ENCODE measurements at regions not wholly inside any gene's neighbourhood (a gene's known extent, or its start where the extent isn't known, plus 50 kb on each side); places are given as distances from the start of the nearest gene placed in this dataset.

DNA sequence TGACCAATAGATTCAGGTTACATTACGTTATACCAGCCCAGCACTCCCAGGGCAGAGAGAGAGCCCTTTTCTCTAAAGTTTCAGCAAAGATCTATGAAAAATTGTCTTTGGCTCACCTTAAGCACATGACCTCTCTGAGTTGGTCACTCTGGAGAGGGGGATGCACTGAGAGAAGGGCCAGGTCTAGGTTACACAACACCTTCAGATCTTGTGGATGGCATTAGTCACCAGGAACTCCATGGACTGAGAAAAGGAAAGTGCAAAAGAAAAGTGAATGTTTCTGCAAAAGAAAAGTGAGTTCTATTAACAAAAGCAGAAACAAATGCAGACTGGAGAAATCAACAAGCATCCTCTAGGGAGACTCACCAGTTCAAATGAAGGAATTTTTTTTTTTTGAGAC, 253.3 kb upstream of the SALL1 start:
- no peak for DNase-seq

DNA sequence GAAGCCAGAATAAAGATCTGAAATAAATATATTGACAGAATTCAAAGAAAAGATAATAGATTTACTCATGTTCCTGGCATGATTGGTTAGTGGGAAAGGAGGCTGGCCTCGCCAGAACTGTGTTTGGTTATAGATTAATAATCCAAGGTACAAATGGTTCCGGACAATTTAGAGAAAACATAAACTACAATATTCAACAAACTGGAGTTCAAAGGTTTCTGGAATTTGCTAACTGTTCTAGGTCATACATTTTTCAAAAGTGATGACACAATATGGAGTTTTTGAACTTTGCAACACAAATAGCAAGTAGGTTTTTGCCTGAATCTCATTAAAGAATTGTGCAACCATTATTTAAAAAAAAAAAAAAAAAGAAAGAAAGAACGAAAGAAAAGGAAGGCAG, 251.7 kb upstream of the SALL1 start:
- DNase-seq: no peak

DNA sequence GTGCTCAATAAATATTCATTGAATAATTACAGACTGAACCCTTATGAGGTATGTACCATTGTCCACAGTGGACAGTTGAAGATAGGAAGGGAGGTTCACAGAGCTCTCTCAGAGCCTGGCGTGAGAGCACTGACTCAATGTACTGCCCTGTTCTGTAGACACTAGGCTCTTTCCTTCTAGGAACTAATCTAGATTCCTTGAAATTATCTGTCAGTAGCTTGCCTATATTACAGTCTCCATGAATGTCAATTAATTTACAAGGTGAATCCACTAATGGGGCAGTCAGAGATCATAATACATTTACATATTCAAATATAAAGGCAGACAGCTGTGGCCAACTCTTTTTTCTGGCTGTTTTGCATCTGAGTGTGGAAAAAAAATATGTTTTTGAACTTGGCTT, 251.2 kb upstream of the SALL1 start:
- no peak for DNase-seq

DNA sequence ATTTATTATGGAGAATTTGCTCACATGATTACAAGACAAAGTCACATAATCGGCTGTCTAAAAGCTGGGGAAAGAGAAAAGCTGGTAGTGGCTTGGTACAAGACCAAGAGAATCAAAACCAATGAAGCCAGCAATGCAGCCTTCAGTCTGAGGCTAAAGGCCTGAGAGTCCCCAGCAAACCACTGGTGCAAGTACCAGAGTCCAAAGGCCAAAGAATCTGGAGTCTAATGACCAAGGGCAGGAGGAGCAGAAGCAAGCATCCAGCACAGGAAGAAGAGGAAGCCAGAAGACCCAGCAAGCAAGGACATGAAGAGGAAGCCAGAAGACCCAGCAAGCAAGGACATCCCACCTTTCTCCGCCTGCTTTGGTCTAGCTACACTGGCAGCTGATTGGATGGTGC, 250.6 kb upstream of the SALL1 start:
- no peak for DNase-seq

DNA sequence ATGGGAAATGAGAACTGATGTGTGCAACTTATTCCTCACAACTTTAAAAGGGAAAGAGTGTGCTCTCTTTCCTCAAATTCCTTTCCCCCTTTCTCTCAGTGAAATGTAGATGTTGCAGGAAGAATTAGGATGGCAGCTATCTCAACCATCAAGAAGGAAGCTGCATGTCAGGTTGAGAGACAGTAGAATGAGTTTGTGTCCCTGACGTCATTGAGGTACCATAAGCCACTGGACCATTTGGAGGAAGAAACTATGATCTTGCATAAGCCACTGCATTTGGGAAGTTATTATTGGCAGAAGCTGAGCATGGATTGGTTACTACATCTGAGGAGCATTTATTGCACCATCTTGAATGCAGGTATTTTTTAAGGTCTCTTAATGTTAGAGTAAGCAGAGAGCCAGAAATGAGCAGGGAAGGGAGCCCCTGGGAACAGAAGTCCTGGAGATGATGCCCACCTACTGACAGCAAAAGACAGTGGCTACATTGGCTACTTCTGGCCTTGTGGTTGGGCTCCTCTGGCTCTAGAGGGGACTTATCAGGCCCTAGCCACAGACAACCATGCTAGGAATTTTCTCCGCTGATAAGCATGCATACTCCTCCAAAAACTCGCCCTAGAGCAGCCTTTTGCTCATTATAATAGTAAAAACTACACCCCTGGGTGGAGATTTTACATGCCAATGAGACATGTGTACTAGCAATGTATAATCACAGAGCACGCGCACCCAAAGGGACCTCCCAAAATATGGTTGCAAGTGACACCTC, 249.0 kb upstream of the SALL1 start:
- DNase-seq: no peak

DNA sequence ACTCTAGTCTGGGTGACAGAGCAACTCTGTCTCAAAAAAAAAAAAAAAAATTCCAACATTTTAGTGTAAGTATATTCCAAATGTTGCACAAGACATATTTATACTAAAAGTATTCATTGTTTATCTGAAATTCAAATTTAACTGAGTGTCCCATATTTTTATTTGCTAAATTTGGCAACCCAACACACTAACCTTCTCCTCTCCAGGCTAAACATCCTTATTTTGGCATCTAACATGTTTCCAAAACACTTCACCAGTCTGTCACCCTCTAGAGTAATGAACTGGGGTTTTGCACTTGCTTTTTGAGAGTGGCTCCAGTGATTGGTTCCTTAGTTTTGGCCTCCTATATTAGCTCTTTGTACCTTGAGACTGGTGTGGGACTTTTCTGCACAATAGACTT, 243.4 kb upstream of the SALL1 start:
- DNase-seq: no peak

DNA sequence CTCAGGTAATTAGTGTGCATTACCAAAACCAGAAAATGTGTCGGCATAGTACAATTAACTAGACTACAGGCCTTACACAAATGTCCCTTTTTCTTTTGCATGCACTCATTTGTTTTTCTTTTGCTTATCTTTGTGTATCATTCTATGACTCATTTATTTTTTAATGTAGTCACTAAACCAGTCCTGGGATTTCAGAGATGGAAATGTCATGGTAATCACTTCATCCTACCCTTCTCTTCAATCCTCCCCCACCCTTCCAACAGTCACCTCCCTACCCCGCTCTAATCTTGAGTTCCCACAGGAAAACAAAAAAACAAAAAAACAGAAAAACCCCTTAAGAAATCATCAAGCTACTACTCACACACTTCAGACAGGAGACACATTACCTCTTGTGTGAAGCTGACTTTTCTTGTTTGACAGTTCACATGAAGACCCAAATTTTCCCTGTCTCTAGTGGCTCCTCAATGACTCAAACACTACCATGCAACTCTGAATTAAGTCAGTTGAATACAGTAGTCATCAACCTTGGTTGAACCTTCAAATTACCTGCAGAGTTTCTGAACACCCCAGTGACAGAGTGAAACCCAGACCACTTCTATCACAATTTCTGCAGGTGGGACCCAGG, 242.4 kb upstream of the SALL1 start:
- no peak for DNase-seq

DNA sequence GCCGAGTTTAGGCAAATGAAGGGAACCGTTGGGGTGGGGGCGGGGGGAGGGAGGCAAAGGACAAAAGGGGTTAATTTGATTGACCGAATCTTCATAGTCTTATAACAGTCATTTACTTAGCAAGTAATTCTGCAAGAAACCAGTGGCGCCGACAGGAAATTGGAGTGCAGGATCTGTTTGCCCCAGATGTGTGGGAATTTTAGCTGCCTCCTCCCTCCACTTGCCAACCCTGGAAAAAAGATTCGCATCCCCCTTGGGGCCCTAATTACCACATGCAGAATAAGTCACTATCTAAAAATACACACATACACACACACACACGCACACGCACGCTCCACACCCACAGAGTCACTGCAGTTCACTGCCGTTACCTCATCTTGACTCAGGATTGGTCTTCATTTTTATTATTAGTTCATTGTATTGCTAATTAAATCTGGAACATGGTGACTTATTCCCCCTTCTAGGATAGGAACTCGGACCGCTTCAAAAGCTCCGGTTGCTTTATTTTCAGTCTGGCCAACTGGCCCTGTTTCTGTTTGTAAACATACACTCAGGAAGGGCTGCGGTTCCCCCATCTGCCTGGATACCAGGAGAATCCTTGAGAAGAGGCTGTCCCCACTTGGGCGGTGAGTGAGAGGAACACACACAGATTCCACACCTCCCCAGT, 241.6 kb upstream of the SALL1 start:
- no peak for DNase-seq

DNA sequence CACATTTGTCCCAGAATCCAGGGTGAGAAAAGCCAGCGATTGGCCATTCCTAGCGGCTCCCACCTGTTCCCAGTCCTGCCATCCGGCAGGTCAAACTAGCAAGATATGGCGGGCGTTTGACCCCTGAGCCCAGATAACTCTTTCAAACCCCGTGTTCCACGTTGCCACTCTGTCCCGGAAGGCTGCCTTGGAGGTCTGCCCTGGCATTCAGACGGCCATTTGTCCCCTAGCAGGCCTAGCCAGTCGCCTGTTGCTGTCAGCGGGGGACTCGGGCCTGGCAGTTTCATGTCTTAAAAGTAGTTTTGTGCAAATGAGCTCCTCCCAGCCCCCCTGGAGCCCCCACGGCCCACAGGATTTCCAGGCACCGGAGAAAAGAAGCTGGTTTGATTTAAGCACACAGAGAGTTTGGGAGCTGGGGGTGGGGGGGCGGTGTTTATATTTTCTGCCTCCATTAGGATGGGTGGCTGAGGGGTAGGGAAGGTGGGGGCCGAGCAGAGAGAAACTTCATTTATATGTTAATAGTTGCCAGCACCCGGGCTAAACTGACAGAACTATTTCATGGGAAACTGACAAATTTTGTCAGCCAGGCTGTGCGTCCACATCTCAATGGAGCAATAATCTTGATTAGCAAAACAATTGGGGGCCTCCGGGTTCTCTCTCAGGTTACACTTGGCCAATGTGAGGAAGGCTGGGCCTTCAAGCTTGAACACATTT, 240.9 kb upstream of the SALL1 start:
- no peak for DNase-seq

DNA sequence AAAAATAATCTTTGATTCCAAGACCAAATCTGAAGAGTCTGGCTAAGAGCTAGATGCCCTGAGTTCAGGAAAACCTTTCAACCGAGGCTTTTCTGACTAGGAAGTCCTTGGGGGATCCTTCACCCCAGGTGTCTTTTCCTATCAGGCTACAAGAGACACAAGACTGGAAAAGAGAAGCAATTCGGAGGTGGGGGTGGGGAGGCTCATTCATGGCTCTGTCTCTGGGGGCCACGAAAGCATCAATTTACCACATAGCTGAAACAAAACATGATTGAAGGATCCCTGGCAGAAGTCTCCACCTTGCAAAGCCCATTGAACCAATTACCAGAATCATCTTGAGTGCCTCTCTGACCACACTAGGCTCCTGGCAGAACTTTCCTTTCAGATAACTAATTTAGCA, 239.8 kb upstream of the SALL1 start:
- no peak for DNase-seq

DNA sequence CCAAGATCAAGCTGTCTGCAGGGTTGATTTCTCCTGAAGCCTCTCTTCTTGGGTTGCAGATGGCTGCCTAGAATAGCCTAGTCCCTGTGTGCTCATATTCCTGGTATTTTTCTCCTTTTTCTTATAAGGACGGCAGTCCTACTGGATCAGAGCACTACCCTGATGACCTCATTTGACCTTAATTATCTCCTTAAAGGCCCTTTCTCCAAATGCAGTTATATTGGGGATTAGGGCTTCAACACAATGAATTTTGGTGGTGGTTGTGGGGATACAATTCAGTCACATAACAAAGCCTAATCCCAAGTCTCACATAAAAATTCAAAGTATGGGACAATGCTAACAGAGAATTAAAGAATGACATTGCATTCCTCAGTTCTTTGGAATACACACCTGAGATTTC, 238.8 kb upstream of the SALL1 start:
- no peak for DNase-seq

DNA sequence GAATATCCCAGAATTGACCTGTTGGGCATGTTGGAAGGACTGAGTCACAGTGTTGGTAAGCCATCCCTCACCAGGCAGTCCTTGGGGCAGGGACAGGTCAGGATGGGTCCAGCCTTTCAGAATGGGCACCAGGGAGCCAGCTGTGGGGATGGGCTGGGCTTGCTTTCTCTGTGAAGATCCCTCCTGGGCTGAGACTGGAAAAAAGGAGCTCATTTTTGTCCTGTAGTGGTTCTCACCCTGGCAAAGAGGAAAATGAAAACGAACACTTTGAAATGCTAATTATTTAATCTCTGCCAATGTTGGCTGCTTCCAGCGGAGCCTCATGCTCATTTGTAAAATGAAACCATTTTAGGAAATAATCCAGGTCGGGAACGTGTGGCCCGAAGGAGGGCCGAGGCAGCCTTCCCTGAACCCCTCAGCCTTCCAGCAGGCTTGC, 237.5 kb upstream of the SALL1 start:
- no peak for DNase-seq

DNA sequence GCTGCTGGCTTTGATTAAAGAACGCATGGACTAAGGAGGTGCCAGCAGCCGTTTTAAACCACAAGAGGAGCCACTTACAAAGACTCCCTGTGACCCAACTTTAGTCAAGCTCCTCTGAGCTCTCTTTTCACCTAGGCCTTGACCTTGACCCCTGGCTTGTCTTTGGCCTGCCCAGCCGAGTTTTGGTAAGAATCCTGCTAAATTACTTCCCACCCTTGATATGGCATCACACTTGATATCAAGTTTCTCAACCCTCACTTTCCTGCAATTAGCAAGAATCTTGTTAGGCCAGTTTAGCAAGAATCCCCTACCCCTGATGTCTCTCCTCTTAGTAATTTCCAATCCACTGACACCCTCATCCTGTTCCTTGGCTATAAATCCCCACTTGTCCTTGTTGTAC, 232.8 kb upstream of the SALL1 start:
- no peak for DNase-seq

DNA sequence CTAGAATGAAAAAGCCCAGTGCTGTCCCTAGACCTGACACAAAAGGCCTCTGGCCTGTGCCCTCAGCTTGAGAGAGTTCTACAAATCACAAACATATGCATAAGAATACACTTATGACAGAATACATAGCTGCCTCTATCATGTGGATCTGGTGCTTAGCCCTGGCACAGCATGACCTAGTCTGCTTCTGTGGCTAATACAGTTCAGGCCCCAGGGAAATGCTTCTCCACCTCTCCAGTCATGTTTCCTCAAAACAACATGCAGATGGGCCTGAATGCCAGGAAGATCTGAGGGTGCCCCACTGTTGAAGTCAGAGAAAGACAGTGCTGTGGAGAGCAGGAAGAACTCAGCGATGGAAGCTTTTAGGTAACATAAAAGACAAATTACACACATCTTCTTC, 231.9 kb upstream of the SALL1 start:
- DNase-seq: no peak

DNA sequence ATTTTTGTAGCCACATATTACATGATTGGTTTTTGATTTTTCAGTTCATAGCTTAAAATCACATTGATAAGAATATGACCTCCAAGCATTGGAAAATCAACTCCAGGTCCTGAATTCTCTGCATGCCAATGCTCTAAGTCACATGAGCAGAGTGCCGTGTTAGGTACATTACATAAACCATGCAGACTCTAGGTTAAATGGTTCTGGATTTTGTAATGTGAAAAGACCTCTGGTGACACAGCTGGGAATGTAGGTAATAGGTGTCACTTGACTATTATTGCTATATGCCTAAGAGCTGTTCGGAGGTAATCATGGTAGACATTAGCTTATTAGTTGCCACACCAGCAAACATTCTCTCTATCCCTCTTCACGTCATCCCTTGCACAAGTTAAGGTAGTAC, 231.1 kb upstream of the SALL1 start:
- no peak for DNase-seq

DNA sequence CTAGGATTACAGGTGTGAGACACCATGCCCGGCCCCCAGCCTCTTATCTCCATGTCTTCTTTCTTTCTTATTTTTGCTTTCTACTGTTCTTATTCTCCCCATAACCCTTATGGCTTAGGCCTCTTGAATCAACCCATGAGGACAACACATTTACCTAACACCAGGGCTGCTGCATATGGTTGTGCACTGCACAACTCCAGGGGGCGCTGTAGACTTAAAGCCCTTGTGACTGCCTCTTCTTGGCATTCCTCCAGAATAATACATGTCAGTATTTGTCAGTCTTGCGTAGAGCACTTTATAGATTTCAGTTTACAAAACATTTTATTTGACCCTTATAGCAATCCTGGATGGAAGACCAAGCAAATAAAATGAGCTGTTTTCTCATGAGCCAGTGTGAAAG, 225.0 kb upstream of the SALL1 start:
- DNase-seq: no peak

DNA sequence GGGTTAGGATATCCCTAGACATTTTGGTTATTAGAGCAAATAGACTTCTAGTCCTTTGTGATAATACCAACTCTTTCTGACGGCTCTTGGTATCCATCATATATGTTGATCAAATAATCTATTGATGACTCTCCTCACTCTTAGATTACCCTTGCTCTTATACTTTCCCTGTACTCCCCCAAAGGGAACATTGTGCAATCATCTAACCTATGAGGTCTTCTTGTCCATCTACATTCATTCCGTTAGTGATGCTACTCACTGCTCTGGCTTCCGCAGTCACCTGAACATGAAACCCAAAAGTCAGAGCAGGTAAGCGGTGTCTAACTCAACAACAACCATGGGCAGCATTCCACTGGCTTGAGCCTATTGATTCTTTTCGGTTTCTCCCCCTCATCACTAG, 223.7 kb upstream of the SALL1 start:
- no peak for DNase-seq

DNA sequence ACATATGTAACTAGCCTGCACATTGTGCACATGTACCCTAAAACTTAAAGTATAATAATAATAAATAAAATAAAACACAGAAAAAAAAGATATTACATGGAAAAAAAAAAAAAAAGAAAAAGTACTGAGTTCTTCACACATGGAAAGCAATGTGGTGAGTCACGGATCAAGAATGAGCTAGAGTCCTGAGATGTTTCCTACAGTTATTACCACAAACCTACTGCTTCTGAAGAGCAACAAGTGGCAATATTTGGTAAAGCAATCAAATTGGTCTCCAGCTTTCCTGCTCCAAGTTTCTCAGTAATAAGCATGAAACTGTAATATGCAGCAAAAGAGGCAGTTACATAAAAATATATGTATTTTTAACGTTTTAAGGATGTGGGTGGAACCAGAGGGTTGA, 223.3 kb upstream of the SALL1 start:
- no peak for DNase-seq

DNA sequence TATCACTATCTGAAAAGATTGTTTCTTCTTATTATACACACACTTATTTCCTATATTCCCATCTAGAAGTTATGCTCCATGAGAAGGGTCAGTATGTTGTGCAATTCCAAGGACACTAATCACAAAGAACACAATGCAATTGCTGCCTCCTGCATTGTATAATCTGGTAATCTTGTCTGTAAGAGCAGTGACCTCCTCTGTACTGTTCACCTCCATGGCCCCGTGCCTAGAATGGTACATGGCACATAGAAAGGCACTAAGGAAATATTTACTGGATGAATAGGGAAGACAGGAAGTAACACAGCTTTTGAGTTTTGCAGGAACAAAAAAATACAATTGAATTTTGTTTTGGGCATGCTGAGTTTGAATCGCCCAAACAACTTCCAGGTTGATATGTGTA, 214.6 kb upstream of the SALL1 start:
- DNase-seq: no peak

DNA sequence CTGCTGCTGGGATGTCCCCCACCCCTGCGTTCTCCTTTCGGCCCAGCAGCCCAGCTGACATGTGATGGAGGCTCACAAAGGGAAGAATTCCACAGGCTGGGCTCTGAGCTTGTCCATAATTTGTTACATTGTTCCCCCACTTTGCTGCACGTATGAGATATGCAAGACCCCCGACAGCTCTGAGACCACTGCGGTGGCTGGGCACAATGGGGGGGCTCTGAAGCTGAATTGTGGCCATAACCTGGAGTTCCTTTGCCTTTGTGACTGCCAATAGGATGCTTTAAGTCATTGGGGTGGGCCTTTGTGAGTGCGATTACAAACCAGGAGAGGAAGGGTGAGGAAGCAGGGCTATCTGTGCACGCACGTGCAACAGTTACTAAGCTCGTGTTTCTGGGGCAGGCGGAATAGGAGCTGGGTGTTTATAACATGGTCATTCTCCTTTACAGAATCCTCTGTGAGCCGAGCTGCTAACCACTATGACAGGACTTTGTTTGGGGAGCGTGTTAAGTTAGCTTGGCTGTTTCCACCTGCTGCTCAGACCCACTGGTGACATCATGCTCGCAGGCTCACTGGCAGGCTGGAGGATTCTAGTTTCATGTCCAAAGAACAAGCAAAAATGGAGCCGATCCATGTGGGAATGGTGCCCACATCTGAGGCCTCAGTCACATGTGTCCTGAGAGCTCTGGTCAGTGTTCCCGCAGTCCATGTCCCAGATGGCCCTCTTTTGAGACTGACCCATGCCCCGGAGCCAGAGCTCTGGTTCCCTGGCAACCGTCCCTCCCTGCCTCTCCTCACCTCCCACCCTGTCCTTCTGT, 208.3 kb upstream of the SALL1 start:
- DNase-seq: no peak

DNA sequence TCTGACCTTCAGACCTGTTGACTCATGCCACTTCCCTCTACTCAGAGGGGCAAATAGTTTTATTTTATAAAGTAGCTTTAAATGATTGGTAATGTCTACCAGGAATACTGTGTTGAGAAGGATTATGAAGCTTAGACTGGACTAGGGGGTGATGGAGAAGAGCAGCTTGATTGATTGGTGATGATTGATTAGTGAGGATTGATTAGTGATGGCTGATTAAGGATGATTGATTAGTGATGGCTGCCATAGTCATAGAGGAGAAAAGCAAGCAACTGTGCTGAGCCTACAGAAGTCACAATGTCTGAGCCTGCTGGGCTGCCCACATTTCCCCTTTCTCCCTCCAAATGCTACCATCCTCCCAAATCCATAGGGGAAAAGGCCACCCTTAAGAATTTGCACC, 206.8 kb upstream of the SALL1 start:
- no peak for DNase-seq

DNA sequence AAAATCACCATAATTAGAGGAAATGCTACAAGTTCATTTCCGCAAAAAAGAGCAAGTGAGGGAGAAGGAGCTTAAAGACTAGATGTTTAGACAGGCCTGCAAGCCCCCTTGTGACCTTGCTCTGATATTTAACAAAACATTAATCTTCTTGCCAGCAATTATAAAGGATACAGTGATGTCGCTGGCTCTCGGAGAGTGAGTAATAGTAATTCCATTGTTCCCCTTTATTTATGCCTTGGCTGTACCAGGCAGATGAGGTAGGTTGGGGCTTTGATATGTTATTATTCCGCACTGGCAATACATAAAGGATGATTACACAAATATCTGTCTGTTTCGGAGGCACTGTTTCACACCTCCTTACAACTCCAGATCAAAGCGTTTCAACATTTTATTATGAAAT, 204.8 kb upstream of the SALL1 start:
- DNase-seq: no peak

DNA sequence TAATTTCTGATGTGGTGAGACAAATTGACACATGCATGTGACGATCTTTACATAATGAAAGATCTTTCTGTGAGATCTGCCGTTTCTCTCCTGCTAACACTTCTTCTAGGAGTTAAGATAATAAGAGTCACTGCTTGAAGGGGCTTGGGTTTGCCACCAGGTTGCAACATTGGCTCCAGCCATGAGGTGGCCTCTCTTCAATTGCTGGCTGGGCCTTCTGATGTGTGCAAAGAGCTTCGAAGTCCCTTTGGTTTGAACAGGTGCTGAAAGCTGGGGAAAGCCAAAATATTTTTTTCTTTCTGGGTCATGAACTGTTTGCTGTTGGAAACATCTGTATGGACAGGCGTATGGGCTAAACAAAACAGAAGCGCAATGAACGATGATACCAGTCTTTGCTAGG, 204.1 kb upstream of the SALL1 start:
- no peak for DNase-seq
